Stimulated activated CD4-positive, alpha-beta T cell treated with anti-CD3 and anti-CD28 coated beads, Interleukin-4, amount 100 ng/mL, for 1 hour (primary cell): ENCODE measurements at regions not wholly inside any gene's neighbourhood (a gene's known extent, or its start where the extent isn't known, plus 50 kb on each side); places are given as distances from the start of the nearest gene placed in this dataset.

Experiments
- DNase-seq: peaks from one replicate; pipeline ENCODE4 v3.0.0-alpha.2; 2020

DNA sequence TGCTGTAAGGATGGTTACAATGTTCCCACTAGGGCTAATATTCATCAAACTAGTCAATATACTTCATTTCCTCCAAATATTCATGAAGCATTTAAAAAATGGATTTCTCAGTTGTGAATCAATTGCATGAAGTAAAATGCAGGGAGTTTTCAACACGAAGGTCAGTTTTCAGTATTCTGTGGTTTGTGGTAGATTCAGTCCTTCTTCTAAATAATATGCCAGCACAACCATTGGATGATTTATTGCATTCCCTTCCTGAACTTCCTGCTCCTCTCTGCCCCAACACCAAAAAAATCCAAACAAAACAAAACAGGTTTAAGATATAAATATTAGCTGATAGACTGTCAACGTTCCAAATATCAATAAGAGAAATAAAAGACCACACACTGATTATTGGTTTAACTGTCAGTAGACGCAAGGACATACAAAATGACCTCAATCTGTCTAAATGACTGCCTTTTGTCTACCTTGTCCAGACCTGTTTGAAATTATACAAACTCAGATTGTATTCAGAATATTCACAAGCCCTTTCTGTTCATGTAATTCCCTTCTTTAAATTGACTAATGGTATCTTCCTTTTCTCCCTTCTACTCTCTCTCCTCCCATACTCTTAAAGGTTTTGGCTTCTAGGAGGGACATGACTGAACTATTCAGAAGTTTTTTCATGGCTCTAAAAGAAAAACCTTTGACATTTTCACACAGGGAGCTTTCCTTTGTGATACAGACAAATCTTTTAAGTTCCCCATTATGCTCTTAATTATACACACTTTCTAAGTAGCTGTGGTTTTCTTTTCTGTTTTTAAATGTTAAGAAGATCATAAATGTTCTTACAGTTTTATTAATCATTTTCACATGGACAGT, 92.6 kb upstream of the STT3B start:
- DNase-seq: no peak

DNA sequence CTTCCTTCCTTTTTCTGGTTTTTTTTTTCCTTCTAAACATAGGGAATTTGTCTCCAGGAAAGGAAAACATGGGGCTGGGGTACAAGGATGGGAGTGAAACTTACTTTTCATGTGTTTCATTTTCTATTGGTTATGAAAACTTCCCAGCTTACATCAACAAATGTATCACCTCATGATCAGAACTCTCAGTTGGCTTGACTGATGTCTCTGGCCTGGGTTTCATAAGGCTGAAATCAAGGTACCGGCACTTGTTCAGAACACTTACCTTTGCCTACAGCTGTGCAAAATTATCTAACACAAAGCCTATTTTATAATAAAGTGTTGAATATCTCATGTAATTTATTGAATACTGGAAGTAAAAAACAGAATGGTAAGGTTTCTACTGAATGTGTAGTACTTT, 91.8 kb upstream of the STT3B start:
- no peak for DNase-seq

DNA sequence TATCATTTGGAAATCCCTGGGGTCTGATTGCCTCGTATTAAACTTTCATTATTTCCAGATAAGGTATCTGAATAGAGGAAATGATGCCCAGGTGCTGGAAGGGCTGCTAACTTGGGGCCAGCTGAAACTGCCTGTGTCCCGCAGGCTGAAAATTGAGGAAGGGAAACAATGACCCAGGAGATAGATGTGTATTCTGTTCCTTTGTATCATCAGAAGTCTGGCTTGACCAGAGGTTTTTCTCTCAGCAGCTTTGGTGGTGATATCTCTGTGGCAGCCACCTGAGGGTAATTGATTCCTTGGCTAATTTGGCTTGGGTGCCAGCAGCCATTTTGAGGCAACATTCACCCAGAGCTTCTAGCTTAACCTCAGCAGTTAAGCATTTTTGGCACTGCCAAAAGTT, 90.0 kb upstream of the STT3B start:
- no peak for DNase-seq

DNA sequence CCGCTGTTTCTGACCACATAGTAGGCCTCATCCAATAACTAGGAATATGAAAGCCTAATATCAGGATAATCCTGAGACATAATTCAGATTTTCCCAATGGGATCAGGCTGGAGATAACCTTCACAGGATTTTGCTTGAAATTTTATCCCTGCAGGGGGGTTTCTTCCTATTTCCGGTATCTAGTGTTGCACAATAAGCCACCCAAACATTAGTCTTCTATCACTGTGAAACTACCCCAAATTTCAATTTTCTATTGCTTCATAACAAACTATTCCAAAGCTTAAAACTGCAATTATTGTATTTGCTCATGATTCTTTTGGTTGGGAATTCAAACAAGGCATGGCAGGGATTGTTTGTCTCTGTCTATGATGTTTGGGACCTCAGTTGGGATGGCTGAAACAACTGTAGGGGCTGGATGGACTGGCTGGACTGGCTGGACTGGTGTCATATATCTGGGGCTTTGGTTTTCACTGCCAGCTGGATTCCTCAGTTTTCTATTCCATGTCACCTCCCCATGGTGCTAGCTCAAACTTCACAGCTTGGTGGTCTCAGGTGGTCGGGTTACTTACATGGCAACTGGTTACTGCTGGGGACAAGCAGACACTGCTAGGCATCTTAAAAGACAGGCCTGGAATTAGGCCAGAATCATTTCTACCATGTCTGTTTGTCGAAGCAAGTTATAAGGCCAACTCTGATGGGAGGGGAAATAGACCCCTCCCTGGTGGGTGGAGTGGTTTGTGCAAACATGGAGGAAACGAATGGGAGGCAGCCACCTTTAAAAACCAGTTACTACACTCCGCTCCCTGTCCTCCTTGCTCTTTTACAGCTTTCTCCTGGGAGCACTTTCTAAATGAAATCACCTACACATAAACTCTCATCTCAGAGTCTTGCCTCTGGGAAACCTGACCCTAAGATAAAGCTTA, 88.2 kb upstream of the STT3B start:
- DNase-seq: no peak

DNA sequence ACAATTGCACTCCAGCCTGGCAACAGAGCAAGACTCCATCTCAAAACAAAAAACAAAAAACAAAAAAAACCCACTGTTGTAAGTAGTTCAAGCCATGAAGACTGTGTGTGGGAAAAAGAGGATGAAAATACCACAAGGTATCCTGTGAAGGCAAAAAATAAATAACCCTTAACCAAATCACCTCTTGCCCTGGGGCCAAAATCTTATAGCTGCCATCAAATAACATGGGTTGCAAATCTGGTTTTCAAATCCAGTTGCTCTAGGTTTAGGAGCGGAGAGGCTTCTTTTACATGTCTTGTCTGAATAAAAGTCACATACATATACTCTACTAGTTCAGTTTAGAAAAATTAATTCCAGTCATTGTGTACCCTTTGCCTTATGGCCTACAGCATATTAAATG, 87.0 kb upstream of the STT3B start:
- no peak for DNase-seq

DNA sequence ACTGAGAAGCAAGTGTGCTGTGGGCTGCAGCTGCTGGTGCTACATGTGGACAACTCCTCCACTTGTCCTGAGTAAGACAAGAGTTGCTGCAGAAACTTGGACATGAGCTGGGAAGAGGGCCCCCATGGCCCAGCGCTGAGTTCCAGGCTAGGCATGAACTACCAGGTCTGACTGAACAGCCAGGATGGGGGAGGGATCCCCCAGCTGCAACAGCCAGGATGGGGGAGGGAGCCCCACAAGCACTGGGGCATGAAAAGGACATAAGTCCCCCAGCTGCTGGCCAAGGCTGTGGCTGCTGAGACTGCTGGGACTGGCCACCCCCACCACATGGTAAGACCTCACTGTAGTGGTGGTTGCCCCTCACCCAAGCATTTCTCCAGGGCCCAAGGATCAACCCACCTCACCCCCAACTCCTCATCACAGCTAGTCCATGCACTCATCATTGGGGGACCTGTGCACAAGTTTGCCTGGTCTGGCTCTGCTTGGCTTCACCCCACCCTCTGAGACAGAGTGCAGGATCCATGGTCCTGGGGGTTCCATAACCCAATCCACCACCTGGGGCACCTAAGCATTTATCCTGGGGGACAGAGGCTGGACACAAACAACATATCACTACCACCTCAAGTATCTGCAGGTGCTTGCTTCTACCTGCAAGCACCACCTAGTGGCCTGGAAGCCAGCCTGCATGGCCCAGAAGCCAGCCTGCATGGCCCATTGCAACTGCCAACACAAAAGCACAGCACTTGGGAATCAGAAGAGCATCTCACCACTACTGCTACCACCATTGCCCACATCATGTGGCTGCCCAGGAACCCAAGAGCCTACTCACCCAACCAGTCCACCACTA, 84.5 kb upstream of the STT3B start:
- peak; percentile 24 for DNase-seq

DNA sequence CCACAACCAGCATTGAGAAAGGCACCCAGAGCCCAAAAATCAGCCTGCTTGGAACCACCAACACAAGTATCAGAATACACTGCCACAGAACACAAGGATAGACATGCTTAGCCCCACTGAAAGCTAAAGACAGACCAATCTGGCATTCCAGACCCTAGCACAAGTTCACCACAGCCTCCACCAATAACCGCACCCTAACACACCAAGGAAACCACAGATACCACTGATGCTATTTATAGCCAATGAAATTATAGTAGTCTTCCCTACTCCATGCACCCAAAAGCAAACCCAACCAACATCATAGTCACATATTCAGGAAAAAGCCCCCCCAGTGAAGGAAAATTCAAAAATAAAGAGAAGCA, 83.9 kb upstream of the STT3B start:
- no peak for DNase-seq

DNA sequence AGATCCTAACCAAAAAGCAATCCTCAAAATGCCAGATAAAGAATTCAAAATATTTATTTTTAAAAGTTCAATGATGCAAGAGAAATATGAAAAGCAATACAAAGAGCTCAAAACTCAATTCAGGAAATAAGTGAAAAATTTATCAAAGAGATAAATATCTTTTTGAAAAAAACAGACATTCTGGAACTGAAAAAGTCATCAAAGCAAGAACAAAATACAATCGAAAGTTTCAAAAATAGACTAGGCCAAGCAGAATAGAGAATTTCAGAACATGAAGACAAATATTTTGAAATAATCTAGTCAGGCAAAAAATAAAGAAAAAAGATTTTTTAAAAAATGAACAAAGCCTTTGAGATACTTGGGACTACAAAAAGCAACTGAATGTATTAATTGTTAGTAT, 83.4 kb upstream of the STT3B start:
- DNase-seq: no peak

DNA sequence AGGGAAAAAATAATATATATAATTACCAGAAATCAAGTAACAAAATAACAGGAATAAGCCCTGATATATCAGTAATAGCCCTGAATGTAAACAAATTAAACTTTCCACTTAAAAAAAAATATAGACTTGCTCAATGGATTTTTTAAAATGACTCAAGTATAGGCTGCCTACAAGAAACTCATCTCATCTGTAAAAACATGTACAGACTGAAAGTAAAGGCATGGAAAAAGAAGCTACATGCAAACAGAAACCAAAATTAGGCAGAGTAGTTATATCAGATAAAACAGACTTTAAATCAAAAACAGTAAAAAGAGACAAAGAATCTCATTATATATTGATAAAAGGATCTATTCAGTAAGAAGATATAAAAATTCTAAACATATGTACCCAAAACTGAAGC, 82.4 kb upstream of the STT3B start:
- no peak for DNase-seq

DNA sequence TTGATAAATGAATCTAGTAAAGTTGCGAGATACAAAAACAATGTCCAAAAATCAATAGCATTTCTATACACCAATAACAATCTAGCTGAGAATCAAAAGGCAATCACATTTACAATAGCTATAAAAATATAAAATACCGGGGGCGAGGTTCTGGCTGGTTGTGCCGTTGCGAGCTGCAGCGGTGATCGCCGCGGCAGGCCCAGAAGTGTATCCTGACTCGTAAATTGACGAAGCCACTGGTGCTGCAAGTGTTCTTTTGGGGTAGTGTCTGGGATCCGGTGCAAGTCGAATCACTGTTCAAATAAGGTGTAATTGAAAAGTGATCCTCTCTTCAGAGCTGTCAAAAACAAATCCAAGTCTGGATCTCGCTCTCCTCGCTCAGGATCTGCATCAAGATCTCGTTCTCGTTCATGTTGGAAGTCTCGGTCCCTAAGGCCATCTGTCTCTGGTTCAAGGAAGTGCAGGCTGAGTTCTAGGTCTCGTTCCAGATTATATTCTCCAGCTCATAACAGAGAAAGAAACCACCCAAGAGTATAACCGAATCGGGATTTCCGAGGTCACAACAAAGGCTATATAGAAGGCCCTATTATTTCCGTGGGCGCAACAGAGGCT, 80.1 kb upstream of the STT3B start:
- no peak for DNase-seq

DNA sequence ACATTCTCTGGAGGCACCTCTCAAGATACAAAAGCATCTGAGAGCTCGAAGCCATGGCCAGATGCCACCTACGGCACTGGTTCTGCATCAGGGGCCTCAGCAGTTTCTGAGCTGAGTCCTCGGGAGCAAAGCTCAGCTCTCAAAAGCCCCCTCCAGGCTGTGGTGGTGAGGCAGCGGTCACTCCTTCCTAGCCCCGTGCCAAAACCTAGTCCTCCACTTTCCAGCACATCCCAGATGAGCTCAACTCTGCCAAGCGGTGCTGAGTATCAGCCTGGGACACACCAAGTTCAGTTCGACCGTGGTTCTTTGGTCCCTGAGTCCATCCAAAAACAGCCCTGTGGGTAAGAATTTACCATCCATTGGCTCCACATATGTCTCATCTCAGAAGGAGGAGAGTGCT, 79.3 kb upstream of the STT3B start:
- no peak for DNase-seq

DNA sequence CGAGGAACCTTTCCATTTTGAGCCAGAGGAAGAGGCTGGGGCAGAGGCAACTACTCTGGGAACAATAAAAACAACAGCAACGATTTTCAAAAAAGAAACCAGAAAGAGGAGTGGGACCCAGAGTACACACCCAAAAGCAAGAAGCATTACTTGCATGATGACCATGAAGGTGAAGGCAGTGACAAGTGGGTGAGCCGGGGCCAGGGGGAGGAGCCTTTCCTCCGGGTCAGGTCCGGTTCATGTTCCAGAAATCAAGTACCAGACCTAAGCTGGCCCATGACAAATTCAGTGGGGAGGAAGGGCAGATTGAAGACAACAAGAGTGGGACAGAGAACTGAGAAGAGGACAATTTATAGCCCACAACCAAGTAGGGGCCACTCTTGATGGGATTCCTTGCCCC, 77.2 kb upstream of the STT3B start:
- no peak for DNase-seq

DNA sequence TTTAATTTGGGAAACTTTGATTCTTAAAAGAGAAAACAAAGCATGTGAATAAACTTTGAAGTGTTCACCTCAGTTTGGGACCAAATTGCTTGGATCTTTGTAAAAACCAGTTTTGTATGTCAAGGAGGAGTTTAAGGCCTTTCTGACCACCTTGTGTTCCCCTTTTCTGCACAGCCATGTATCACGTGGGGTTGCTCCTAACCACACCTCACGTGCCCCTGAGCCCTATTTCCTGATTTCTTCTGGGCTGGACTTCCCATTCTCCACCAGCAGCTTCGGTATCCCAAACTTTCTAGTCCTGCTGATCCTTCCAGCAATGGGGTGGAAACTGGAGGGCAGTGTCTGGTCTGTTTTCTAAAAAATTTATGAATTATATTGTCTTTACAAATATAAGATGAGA, 76.4 kb upstream of the STT3B start:
- DNase-seq: no peak

DNA sequence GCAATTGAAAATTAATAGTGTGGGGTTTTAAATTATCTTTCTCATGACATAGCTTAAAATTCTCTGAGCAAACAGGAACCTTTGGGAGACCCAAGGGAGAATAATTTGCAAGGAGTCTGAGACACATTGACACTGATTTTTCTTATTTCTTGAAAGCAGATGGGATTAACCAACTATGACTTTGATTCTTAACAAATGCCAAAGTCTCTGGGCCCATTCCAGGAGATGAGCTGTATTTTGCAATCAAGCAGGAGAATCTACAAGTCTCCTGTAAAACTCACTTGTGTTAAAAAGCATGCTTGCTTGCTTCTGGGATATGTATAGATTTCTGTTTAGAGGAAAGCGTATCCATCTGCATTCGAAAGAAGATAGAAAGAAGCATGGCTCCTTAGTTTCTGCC, 71.3 kb upstream of the STT3B start:
- DNase-seq: no peak

DNA sequence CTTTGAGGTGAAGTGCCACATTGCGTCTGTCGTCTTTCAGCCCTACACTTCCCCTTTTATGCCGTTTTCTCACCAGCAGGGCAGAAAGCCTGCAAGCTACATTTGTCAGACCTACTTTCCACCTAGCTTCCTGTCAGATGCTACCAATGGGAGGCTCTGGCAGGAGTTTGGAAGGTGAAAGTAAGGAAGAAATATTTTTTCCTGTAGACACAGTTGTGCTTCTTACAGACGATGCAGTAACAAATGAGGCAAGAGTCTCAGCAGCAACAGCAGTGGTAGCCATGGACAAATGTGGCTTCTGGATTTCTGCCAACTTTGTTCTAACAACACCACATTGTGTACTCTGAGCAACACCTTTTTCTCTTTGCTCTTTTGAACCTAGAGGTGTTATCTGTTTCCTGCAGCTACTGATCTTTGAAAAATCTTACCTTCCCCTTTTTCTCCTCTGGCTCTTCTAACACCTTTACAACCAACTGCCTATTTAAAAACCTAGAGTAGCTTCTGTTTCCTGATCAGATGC, 70.6 kb upstream of the STT3B start:
- DNase-seq: no peak

DNA sequence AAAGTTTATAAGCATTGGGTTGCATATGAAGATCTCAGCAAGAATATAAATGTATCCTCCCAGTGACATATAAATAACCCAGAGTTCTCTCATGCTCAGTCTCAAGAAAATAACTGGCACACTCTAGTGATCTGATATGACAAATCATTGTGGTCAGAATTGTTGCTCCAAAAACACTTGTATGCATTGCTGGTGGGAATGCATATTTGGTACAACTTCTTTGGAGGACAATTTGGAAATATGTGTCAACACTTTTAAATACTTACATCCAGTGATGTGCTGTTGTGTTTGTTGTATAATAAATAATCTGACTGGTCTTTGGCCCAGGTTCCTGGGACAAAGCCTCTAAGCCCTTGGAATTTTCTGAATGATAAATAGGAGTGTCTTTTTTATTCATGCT, 66.7 kb upstream of the STT3B start:
- DNase-seq: no peak

DNA sequence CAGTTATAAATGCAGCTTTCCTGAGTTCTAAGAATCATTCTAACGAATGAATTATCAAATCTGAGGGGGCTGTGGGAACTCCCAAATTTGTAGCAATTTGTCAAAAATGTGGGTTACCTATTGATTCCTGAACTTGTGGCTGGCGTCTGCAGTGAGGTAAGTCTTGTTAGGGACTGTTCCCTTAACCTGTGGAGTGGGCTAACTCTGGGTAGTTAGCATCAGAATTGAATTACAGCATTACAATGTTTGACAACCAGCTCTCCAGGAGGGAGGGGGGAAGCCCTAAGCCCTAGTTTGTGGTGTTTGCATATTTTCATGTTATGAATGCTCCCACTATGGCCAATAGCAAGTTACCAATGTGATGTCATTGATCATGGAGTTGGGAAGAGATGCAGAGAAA, 65.9 kb upstream of the STT3B start:
- DNase-seq: no peak

DNA sequence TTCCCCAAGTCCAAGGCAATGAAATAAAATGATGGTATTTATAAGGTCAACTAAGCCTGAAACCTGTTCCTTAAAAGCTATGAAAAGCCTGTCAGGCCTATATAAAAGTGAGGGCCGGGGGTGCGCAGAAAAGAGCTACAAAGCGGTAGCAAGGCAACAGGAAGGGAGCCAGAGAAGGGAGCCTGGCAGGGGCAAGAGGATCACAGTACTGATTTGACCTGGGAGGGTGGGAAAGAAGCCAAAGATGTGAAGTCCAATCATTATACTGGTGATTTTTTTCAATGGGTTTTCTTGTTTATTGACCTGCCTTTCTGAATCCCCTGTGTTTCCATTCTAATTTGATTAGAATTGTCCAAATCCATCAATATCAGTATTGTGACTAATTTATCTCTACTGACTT, 64.3 kb upstream of the STT3B start:
- no peak for DNase-seq

DNA sequence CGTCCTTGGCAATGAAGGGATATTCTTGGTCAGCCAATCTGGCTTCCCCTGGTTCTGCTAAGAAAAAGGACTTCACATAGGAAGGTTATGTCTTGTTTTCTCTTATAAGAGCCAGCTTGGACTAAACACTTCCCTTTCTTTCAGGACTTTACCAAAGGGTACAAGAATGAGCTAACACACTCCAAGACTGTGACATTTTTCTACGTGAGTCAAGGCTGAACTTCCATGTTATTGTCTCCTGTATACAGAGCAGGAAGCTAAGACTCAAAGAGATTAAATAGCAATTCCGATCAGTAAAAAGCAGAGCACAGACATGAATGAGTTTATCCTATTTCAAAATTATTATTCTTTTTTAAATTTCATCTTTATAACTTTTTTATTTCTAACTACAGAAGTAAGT, 63.3 kb upstream of the STT3B start:
- no peak for DNase-seq

DNA sequence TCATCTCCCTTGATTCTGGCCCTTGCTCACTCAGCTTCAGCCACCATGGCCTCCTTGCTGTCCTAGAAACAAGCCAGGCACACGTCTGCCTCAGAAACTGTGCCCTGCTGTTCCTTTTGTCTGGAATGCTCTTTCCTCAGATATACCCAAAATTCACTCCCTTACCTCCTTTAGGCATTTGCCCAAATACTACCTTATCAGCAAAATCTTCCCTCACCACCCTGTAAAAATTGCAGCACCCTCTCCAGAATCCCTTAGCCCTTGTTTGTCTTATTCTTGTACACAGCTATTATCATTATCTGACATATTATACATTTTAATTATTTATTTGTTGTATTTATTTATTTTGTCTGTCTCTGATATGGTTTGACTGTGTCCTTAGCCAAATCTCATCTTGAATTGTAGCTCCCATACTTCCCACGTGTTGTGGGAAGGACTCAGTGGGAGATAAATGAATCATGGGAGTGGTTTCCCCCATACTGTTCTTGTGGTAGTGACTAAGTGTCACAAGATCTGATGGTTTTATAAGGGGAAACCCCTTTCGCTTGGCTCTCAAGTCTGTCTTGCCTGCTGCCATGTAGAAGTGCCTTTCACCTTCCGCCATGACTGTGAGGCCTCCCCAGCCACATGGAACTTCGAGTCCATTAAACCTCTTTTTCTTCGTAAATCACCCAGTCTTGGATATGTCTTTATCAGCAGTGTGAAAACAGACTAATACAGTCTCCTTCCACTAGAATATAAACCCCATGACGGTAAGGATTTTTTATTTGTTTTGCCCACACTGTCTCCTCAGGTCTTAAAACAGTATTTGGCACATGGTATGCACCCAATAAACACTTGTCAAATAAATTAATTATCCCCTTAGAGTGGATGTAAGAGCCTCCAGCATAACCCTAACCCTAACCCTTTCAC, 60.0 kb upstream of the STT3B start:
- peak; percentile 25 for DNase-seq

DNA sequence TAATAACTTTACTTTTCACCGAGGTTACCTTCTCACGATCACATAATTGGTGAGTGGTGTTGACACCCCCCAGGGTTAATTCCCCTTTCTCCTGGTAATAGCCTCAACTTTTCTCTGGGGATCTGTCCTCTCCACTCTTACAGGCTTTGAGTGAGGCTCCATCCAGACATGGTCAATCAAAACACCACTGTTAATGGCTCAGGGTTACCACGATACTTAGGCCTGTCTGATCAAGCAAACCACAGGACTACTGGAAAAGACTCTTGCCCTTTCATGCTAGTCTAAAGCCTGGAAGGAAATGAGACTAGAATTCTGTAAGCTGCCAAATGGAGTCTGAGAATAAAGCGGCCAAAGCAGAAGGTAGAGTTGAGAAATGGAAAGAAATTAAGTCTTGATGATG, 56.5 kb upstream of the STT3B start:
- no peak for DNase-seq

DNA sequence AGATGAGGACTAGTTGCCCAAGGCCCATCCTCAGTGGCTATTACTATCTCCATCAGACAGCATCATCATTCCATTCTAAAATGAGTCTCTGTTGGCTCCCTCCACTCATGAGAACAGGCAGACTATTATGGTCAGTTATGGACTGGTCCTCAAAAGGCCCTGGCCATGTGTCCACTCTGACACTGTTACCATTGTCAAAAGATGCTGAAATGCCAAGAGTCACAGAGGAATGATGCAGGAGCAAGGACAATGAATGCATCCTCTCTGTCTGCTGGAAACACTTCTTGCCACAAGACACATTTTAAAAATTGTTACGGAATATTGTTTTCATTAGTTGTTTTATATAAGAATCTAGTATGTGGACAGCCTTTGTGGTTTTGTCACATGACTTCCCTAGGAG, 53.3 kb upstream of the STT3B start:
- DNase-seq: no peak
